GM23338 (cell line): ENCODE measurements at regions not wholly inside any gene's neighbourhood (a gene's known extent, or its start where the extent isn't known, plus 50 kb on each side); places are given as distances from the start of the nearest gene placed in this dataset.

Experiments used
- ATAC-seq: fragments of 200-7000 bp; cut with Tn5 transposase; 3 replicates; pipeline ENCODE4 v1.9.1; 2020
- DNase-seq: peaks from one replicate; pipeline ENCODE4 v3.0.0-alpha.2; 2015; ENCODE audit warnings: low spot score
- H2AFZ ChIP-seq: fragments of 200-600 bp; sonication (generic); 2 replicates; pipeline ENCODE4 v1.8.0; 2016; ENCODE audit warnings: antibody characterized with exemption, mild to moderate bottlenecking, moderate library complexity
- H3F3A ChIP-seq: fragments of 200-600 bp; sonication (generic); replicated peaks from 2 replicates; pipeline ENCODE4 v1.8.0; 2017; ENCODE audit warnings: antibody characterized with exemption, mixed run types, low read depth
- H3K27ac ChIP-seq: fragments of 200-600 bp; sonication (generic); 2 replicates; pipeline ENCODE4 v1.6.1; 2016; ENCODE audit warnings: low read depth
- H3K27me3 ChIP-seq: fragments of 200-600 bp; sonication (generic); 2 replicates; pipeline ENCODE4 v1.8.0; 2016; ENCODE audit warnings: mild to moderate bottlenecking, mixed run types, moderate library complexity; ENCODE audit not compliant: insufficient read depth
- H3K36me3 ChIP-seq: fragments of 200-600 bp; sonication (generic); 2 replicates; pipeline ENCODE4 v1.8.0; 2016; ENCODE audit warnings: mild to moderate bottlenecking; ENCODE audit not compliant: insufficient read depth
- H3K4me1 ChIP-seq: fragments of 200-600 bp; sonication (generic); 2 replicates; pipeline ENCODE4 v1.8.0; 2016; ENCODE audit warnings: mild to moderate bottlenecking, moderate library complexity; ENCODE audit not compliant: insufficient read depth
- H3K4me2 ChIP-seq: fragments of 200-600 bp; sonication (generic); 2 replicates; pipeline ENCODE4 v1.7.1; 2017; ENCODE audit warnings: mixed run types
- H3K4me3 ChIP-seq: fragments of 200-600 bp; sonication (generic); 2 replicates; pipeline ENCODE4 v1.6.1; 2016; ENCODE audit warnings: mixed run types
- H3K79me2 ChIP-seq: fragments of 200-600 bp; sonication (generic); replicated peaks from 2 replicates; pipeline ENCODE4 v1.8.0; 2017; ENCODE audit warnings: mild to moderate bottlenecking; ENCODE audit not compliant: insufficient read depth
- H3K9me2 ChIP-seq: fragments of 200-600 bp; sonication (generic); 2 replicates; pipeline ENCODE4 v1.8.0; 2017; ENCODE audit not compliant: insufficient read depth
- H4K20me1 ChIP-seq: fragments of 200-600 bp; sonication (generic); replicated peaks from 2 replicates; pipeline ENCODE4 v1.8.0; 2017; ENCODE audit warnings: mild to moderate bottlenecking; ENCODE audit not compliant: insufficient read depth
- H3K27ac Mint-ChIP-seq: 2 replicates; pipeline ENCODE4 v1.8.0; 2020; ENCODE audit warnings: inconsistent platforms, mild to moderate bottlenecking, moderate library complexity, mixed read lengths
- H3K27me3 Mint-ChIP-seq: 3 replicates; pipeline ENCODE4 v1.8.0; 2022; ENCODE audit warnings: low read depth, mild to moderate bottlenecking, moderate library complexity, mixed read lengths, inconsistent platforms; ENCODE audit not compliant: insufficient read depth, poor library complexity
- H3K36me3 Mint-ChIP-seq: 3 replicates; pipeline ENCODE4 v1.8.0; 2021; ENCODE audit warnings: low read depth, mild to moderate bottlenecking, inconsistent platforms, moderate library complexity, mixed read lengths
- H3K4me1 Mint-ChIP-seq: 3 replicates; pipeline ENCODE4 v1.8.0; 2020; ENCODE audit warnings: mild to moderate bottlenecking, inconsistent platforms, mixed read lengths
- H3K4me3 Mint-ChIP-seq: 3 replicates; pipeline ENCODE4 v1.8.0; 2021; ENCODE audit warnings: moderate library complexity, mild to moderate bottlenecking, inconsistent platforms, mixed read lengths
- H3K9me3 Mint-ChIP-seq: 3 replicates; pipeline ENCODE4 v1.8.0; 2020; ENCODE audit warnings: moderate library complexity, mild to moderate bottlenecking, inconsistent platforms, mixed read lengths
- CREB1 ChIP-seq: fragments of 250-450 bp; sonication (Bioruptor Pico); IDR thresholded peaks from 2 replicates; pipeline ENCODE4 v1.5.0; 2020; ENCODE audit warnings: low read depth, mild to moderate bottlenecking, moderate library complexity
- EZH2 ChIP-seq: fragments of 200-600 bp; sonication (generic); IDR thresholded peaks from one replicate; pipeline ENCODE4 v1.8.0; 2017; ENCODE audit warnings: antibody characterized with exemption, mild to moderate bottlenecking, low read depth; ENCODE audit not compliant: unreplicated experiment
- EZH2phosphoT487 ChIP-seq: fragments of 200-600 bp; sonication (generic); IDR thresholded peaks from one replicate; pipeline ENCODE4 v1.8.1; 2018; ENCODE audit warnings: antibody characterized with exemption; ENCODE audit not compliant: unreplicated experiment
- JUNB ChIP-seq: IDR thresholded peaks from one replicate; pipeline ENCODE4 v1.6.1; 2016; ENCODE audit warnings: antibody characterized with exemption; ENCODE audit not compliant: unreplicated experiment
- NANOG ChIP-seq: IDR thresholded peaks from 2 replicates; pipeline ENCODE4 v1.6.1; 2016; ENCODE audit warnings: antibody characterized with exemption, borderline replicate concordance
- POLR2AphosphoS5 ChIP-seq: IDR thresholded peaks from 2 replicates; pipeline ENCODE4 v1.6.1; 2016; ENCODE audit warnings: antibody characterized with exemption, low read depth
- STAT1 ChIP-seq: IDR thresholded peaks from one replicate; pipeline ENCODE4 v1.6.1; 2016; ENCODE audit warnings: antibody characterized with exemption; ENCODE audit not compliant: unreplicated experiment
- ZNF331 ChIP-seq: fragments of 250-450 bp; sonication (Bioruptor Pico); IDR thresholded peaks from 2 replicates; pipeline ENCODE4 v1.5.0; 2020; ENCODE audit warnings: low read depth, mild to moderate bottlenecking, moderate library complexity
- TF ChIP-seq, protein P1 (sequence below), 2 experiments: fragments of 200-600 bp in 1 of 2; sonication (generic) in 1 of 2; conservative IDR thresholded peaks; 2 replicates each; pipeline versions ENCODE4 v1.5.1 to v1.6.1; 2016 to 2017; ENCODE audit warnings: antibody characterized with exemption in 2 of 2, low read depth in 2 of 2, mild to moderate bottlenecking in 2 of 2, moderate library complexity in 1 of 2
- TF ChIP-seq, protein P2 (sequence below): IDR thresholded peaks from one replicate; pipeline ENCODE4 v1.6.1; 2018; ENCODE audit warnings: antibody characterized with exemption; ENCODE audit not compliant: unreplicated experiment
- TF ChIP-seq, protein P3 (sequence below): IDR thresholded peaks from 2 replicates; pipeline ENCODE4 v1.6.1; 2016; ENCODE audit warnings: antibody characterized with exemption

DNA sequence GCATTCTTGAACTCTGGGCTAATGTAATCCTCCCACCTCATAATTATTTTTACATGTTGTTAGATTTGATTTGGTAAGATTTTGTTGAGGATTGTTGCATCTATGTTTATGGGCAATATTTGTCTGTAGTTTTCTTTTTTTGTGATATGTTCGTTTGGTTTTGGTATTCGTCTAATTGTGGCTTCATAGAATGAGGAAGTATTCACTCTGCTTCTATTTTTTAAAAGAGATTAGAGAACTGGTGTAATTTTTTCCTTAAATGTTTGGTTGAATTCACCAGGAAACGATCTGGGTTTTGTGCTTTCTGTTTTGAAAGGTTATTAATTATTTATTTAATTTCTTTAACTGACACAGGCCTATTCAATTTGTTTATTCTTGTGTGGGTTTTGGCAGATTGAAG lies 161.2 kb upstream of the NUDT6 start (continued):
- TF ChIP-seq NANOG: no peak
- no peak for TF ChIP-seq STAT1
- TF ChIP-seq, protein P1, sequence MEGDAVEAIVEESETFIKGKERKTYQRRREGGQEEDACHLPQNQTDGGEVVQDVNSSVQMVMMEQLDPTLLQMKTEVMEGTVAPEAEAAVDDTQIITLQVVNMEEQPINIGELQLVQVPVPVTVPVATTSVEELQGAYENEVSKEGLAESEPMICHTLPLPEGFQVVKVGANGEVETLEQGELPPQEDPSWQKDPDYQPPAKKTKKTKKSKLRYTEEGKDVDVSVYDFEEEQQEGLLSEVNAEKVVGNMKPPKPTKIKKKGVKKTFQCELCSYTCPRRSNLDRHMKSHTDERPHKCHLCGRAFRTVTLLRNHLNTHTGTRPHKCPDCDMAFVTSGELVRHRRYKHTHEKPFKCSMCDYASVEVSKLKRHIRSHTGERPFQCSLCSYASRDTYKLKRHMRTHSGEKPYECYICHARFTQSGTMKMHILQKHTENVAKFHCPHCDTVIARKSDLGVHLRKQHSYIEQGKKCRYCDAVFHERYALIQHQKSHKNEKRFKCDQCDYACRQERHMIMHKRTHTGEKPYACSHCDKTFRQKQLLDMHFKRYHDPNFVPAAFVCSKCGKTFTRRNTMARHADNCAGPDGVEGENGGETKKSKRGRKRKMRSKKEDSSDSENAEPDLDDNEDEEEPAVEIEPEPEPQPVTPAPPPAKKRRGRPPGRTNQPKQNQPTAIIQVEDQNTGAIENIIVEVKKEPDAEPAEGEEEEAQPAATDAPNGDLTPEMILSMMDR (conservative IDR thresholded peaks at IDR 0.05; ENCODE audit: low read depth in 2 of 2): no peak
- no peak for TF ChIP-seq ZNF331 (CRISPR knock-in tag)
- TF ChIP-seq EZH2phosphoT487: no peak

DNA sequence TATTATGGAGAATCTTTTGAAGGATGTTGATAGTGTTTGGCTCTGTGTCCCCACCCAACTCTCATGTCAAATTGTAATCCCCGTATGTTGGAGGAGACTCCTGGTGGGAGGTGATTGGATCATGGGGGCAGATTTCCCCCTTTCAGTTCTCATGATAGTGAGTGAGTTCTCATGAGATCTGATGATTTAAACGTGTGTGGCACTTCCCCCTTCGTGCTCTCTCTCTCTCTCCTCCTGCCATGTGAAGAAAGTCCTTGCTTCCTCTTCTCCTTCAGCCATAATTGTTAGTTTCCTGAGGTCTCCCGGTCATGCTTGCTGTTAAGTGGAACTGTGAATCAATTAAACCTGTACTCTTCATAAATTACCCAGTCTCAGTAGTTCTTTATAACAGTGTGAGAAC lies 166.1 kb upstream of the NUDT6 start:
- Mint-ChIP-seq H3K4me1 (no peaks in the 10 kb centered on the region), H3K4me3 (no peak overlapping the region), H3K27ac (no peak overlapping the region), H3K27me3 (peaks cover 4% of the 10 kb centered on the region), H3K9me3 (no peaks in the 10 kb centered on the region), H3K36me3 (peaks cover 23% of the 10 kb centered on the region)
- Histone ChIP-seq H3K27ac (no peak overlapping the region), H3K4me3 (no peak overlapping the region), H3F3A (no peaks in the 10 kb centered on the region), H3K4me1 (no peaks in the 10 kb centered on the region), H3K4me2 (no peak overlapping the region), H4K20me1 (no peaks in the 10 kb centered on the region), H3K36me3 (no peaks in the 10 kb centered on the region), H3K79me2 (no peaks in the 10 kb centered on the region; the same call in none of the 2 replicates), H2AFZ (no peak overlapping the region), H3K9me2 (no peaks in the 10 kb centered on the region), H3K27me3 (no peaks in the 10 kb centered on the region)
- DNase-seq (no peak), ATAC-seq (no peak)
- TF ChIP-seq, protein P1 (conservative IDR thresholded peaks at IDR 0.05; ENCODE audit: low read depth in 2 of 2): no peak

DNA sequence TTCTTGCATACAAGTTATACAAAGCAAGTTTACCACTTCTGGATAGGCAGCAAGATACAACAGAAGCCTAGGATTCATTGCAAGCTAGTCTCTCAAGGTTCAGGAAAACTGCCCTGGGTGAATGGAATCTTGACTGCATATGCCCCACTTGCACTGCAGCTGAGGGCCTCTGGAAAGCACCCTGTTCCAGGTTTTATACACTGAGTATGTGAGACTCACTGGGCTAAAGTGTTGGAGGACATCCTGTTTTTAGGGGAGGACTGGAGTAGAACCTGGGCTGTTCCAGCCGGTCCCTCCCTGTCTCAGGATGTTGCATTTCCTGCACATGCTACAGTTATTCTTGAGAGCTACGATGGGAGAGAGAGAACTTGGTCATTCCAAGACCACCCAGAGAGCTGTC lies 168.5 kb upstream of the NUDT6 start:
- no peak overlapping the region for H3K4me3 ChIP-seq
- no peak overlapping the region for H2AFZ ChIP-seq
- H3K9me3 Mint-ChIP-seq: no peaks in the 10 kb centered on the region
- no peak overlapping the region for H3K4me2 ChIP-seq
- H4K20me1 ChIP-seq: no peaks in the 10 kb centered on the region
- H3K36me3 ChIP-seq: no peaks in the 10 kb centered on the region
- H3K36me3 Mint-ChIP-seq: peaks cover 23% of the 10 kb centered on the region
- H3K27me3 ChIP-seq: no peaks in the 10 kb centered on the region
- H3K4me3 Mint-ChIP-seq: no peak overlapping the region
- H3F3A ChIP-seq: no peaks in the 10 kb centered on the region
- no peaks in the 10 kb centered on the region for H3K9me2 ChIP-seq
- H3K27ac ChIP-seq: no peak overlapping the region
- ATAC-seq (no peak), DNase-seq (no peak)
- H3K79me2 ChIP-seq: no peaks in the 10 kb centered on the region; the same call in 1 of the 2 replicates
- H3K4me1 ChIP-seq: no peaks in the 10 kb centered on the region
- H3K4me1 Mint-ChIP-seq: no peaks in the 10 kb centered on the region
- H3K27ac Mint-ChIP-seq: no peak overlapping the region
- H3K27me3 Mint-ChIP-seq: peaks cover 4% of the 10 kb centered on the region
- TF ChIP-seq JUNB (no peak), CREB1 (no peak), EZH2 (no peak), NANOG (no peak), POLR2AphosphoS5 (no peak), ZNF331 (CRISPR knock-in tag) (no peak), EZH2phosphoT487 (no peak)
- TF ChIP-seq, protein P2, sequence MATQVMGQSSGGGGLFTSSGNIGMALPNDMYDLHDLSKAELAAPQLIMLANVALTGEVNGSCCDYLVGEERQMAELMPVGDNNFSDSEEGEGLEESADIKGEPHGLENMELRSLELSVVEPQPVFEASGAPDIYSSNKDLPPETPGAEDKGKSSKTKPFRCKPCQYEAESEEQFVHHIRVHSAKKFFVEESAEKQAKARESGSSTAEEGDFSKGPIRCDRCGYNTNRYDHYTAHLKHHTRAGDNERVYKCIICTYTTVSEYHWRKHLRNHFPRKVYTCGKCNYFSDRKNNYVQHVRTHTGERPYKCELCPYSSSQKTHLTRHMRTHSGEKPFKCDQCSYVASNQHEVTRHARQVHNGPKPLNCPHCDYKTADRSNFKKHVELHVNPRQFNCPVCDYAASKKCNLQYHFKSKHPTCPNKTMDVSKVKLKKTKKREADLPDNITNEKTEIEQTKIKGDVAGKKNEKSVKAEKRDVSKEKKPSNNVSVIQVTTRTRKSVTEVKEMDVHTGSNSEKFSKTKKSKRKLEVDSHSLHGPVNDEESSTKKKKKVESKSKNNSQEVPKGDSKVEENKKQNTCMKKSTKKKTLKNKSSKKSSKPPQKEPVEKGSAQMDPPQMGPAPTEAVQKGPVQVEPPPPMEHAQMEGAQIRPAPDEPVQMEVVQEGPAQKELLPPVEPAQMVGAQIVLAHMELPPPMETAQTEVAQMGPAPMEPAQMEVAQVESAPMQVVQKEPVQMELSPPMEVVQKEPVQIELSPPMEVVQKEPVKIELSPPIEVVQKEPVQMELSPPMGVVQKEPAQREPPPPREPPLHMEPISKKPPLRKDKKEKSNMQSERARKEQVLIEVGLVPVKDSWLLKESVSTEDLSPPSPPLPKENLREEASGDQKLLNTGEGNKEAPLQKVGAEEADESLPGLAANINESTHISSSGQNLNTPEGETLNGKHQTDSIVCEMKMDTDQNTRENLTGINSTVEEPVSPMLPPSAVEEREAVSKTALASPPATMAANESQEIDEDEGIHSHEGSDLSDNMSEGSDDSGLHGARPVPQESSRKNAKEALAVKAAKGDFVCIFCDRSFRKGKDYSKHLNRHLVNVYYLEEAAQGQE: no peak
- TF ChIP-seq, protein P1 (conservative IDR thresholded peaks at IDR 0.05; ENCODE audit: low read depth in 2 of 2): no peak
- TF ChIP-seq, protein P3, sequence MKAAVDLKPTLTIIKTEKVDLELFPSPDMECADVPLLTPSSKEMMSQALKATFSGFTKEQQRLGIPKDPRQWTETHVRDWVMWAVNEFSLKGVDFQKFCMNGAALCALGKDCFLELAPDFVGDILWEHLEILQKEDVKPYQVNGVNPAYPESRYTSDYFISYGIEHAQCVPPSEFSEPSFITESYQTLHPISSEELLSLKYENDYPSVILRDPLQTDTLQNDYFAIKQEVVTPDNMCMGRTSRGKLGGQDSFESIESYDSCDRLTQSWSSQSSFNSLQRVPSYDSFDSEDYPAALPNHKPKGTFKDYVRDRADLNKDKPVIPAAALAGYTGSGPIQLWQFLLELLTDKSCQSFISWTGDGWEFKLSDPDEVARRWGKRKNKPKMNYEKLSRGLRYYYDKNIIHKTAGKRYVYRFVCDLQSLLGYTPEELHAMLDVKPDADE: no peak
